Esophagus muscularis mucosa (tissue), 3 donors: ENCODE measurements at regions not wholly inside any gene's neighbourhood (a gene's known extent, or its start where the extent isn't known, plus 50 kb on each side); places are given as distances from the start of the nearest gene placed in this dataset.

Experiments used
- CTCF ChIP-seq, 3 experiments: fragments of 200-600 bp in 2 of 3; fragments of 450-650 bp in 1 of 3; sonication (generic) in 2 of 3; IDR thresholded peaks; one replicate each; pipeline ENCODE4 v1.5.1; 2017 to 2019; ENCODE audit warnings: antibody characterized with exemption in 3 of 3, mild to moderate bottlenecking in 2 of 3, moderate library complexity in 1 of 3
- POLR2AphosphoS5 ChIP-seq, 2 donors: sonication (generic); formaldehyde crosslinking; IDR thresholded peaks; one replicate each; pipeline ENCODE4 v1.6.1; 2017; ENCODE audit warnings: antibody characterized with exemption in 2 of 2

DNA sequence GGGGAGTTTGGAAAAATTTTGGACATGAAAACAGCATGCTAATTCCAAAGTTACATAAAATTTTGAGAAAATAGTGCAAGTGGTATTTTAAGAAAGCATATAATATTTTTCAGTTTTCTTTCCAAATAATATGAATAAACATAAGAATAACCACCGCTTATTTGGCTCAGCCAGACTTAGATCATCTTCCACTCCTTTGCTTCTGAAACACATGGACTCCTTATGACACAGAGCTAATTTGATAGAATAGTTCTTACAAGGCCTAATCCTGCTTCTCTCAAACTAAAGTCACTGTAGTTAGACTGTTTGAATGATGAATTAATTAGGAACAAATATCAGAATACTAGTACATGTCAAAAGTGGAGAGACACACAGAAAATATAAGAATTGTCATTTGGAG, 165.5 kb downstream of the POSTN start:
- TF ChIP-seq CTCF (IDR thresholded peaks at IDR 0.05) (no peak), POLR2AphosphoS5 (IDR thresholded peaks at IDR 0.05) (no peak)
